ENCODE measurements at regions not wholly inside any gene's neighbourhood (a gene's known extent, or its start where the extent isn't known, plus 50 kb on each side); places are given as distances from the start of the nearest gene placed in this dataset.

DNA sequence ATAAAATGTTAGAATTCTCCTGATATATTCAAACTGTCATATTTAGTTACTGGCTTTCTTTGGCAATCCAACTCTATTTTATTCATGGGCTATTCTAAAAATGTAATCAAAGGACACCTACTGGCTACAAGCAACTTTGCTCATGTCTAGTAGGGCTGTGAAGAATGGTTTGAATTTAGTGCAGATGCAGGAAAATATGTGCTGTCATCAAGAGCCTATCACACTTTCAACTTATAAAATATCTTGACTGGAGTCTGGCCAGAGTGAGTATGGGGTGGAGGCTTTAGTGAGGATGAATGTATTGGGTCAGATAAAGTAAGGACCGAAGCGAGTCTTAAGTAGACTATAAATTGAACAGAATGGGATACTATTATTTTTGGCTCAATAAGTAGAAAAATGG lies 343.4 kb upstream of the SPRED2 start:
- TF ChIP-seq POLR2AphosphoS5 (IDR thresholded peaks at IDR 0.05) (no peak), POLR2A (IDR thresholded peaks at IDR 0.05) (no peak), CTCF (IDR thresholded peaks at IDR 0.05) (no peak)

Data from suprapubic skin (tissue), 4 donors.